ENCODE measurements at regions not wholly inside any gene's neighbourhood (a gene's known extent, or its start where the extent isn't known, plus 50 kb on each side); places are given as distances from the start of the nearest gene placed in this dataset.

DNA sequence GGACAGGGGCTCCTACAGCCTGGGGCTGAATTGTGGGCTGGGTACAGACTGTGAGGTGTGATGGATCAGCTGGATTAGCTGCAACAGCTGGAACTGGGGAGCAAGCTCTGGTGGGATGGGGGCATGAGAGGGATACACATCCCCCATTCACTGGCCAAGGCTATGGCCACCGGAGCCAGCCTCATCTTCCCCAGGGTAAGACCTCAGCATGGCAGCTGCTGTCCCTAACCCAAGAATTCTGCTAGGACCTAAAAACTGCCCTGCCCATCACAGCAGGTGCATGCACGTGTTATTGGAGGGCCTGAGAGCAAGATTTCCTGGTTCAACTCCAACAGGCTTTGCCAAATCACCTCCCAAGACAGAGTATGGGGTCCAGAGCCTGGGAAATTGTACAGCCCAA, 258.6 kb upstream of the AGTR2 start (continued):
- TF ChIP-seq, protein P1, sequence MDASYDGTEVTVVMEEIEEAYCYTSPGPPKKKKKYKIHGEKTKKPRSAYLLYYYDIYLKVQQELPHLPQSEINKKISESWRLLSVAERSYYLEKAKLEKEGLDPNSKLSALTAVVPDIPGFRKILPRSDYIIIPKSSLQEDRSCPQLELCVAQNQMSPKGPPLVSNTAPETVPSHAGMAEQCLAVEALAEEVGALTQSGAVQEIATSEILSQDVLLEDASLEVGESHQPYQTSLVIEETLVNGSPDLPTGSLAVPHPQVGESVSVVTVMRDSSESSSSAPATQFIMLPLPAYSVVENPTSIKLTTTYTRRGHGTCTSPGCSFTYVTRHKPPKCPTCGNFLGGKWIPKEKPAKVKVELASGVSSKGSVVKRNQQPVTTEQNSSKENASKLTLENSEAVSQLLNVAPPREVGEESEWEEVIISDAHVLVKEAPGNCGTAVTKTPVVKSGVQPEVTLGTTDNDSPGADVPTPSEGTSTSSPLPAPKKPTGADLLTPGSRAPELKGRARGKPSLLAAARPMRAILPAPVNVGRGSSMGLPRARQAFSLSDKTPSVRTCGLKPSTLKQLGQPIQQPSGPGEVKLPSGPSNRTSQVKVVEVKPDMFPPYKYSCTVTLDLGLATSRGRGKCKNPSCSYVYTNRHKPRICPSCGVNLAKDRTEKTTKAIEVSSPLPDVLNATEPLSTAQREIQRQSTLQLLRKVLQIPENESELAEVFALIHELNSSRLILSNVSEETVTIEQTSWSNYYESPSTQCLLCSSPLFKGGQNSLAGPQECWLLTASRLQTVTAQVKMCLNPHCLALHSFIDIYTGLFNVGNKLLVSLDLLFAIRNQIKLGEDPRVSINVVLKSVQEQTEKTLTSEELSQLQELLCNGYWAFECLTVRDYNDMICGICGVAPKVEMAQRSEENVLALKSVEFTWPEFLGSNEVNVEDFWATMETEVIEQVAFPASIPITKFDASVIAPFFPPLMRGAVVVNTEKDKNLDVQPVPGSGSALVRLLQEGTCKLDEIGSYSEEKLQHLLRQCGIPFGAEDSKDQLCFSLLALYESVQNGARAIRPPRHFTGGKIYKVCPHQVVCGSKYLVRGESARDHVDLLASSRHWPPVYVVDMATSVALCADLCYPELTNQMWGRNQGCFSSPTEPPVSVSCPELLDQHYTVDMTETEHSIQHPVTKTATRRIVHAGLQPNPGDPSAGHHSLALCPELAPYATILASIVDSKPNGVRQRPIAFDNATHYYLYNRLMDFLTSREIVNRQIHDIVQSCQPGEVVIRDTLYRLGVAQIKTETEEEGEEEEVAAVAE (CRISPR knock-in tag; IDR thresholded peaks at IDR 0.05; ENCODE audit: borderline replicate concordance) = no peak
- TF ChIP-seq SOX5 (CRISPR knock-in tag; IDR thresholded peaks at IDR 0.05; ENCODE audit: borderline replicate concordance) = no peak
- TF ChIP-seq, protein P2, sequence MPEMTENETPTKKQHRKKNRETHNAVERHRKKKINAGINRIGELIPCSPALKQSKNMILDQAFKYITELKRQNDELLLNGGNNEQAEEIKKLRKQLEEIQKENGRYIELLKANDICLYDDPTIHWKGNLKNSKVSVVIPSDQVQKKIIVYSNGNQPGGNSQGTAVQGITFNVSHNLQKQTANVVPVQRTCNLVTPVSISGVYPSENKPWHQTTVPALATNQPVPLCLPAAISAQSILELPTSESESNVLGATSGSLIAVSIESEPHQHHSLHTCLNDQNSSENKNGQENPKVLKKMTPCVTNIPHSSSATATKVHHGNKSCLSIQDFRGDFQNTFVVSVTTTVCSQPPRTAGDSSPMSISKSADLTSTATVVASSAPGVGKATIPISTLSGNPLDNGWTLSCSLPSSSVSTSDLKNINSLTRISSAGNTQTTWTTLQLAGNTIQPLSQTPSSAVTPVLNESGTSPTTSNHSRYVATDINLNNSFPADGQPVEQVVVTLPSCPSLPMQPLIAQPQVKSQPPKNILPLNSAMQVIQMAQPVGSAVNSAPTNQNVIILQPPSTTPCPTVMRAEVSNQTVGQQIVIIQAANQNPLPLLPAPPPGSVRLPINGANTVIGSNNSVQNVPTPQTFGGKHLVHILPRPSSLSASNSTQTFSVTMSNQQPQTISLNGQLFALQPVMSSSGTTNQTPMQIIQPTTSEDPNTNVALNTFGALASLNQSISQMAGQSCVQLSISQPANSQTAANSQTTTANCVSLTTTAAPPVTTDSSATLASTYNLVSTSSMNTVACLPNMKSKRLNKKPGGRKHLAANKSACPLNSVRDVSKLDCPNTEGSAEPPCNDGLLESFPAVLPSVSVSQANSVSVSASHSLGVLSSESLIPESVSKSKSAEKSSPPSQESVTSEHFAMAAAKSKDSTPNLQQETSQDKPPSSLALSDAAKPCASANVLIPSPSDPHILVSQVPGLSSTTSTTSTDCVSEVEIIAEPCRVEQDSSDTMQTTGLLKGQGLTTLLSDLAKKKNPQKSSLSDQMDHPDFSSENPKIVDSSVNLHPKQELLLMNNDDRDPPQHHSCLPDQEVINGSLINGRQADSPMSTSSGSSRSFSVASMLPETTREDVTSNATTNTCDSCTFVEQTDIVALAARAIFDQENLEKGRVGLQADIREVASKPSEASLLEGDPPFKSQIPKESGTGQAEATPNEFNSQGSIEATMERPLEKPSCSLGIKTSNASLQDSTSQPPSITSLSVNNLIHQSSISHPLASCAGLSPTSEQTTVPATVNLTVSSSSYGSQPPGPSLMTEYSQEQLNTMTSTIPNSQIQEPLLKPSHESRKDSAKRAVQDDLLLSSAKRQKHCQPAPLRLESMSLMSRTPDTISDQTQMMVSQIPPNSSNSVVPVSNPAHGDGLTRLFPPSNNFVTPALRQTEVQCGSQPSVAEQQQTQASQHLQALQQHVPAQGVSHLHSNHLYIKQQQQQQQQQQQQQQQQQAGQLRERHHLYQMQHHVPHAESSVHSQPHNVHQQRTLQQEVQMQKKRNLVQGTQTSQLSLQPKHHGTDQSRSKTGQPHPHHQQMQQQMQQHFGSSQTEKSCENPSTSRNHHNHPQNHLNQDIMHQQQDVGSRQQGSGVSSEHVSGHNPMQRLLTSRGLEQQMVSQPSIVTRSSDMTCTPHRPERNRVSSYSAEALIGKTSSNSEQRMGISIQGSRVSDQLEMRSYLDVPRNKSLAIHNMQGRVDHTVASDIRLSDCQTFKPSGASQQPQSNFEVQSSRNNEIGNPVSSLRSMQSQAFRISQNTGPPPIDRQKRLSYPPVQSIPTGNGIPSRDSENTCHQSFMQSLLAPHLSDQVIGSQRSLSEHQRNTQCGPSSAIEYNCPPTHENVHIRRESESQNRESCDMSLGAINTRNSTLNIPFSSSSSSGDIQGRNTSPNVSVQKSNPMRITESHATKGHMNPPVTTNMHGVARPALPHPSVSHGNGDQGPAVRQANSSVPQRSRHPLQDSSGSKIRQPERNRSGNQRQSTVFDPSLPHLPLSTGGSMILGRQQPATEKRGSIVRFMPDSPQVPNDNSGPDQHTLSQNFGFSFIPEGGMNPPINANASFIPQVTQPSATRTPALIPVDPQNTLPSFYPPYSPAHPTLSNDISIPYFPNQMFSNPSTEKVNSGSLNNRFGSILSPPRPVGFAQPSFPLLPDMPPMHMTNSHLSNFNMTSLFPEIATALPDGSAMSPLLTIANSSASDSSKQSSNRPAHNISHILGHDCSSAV (CRISPR knock-in tag; IDR thresholded peaks at IDR 0.05; ENCODE audit: borderline replicate concordance) = no peak
